ENCODE measurements at regions not wholly inside any gene's neighbourhood (a gene's known extent, or its start where the extent isn't known, plus 50 kb on each side); places are given as distances from the start of the nearest gene placed in this dataset.

- Histone ChIP-seq H2BK5ac (ENCODE audit: insufficient read length, low read length) (no peak overlapping the region), H3K4ac (ENCODE audit: low read depth, low read length) (no peak overlapping the region), H2BK15ac (ENCODE audit: low read depth, low read length) (no peak overlapping the region), H3K27me3 (ENCODE audit: insufficient read depth, low read length) (no peaks in the 10 kb centered on the region), H3K14ac (ENCODE audit: insufficient read depth, low read length) (no peak overlapping the region), H3K9me3 (ENCODE audit: control insufficient read depth, low read depth, low read length) (no peaks in the 10 kb centered on the region), H3K23ac (ENCODE audit: insufficient read length, low read depth, low read length) (no peak overlapping the region), H3K79me2 (ENCODE audit: insufficient read depth, low read length) (no peaks in the 10 kb centered on the region), H2BK20ac (ENCODE audit: low read depth, low read length, poor library complexity, severe bottlenecking) (no peak overlapping the region), H3K9ac (ENCODE audit: extremely low read depth, insufficient read length, low read length) (no peak overlapping the region), H4K8ac (replicated peaks; ENCODE audit: insufficient read length, low read depth, low read length) (no peak overlapping the region), H2BK120ac (ENCODE audit: low read depth, low read length, poor library complexity, severe bottlenecking) (no peak overlapping the region), H3K27ac (ENCODE audit: insufficient read length, low read depth, low read length) (no peak overlapping the region), H3K18ac (ENCODE audit: insufficient read length, low read depth, low read length) (no peak overlapping the region), H3K23me2 (ENCODE audit: insufficient read length, low read depth, low read length, poor library complexity, severe bottlenecking) (no peaks in the 10 kb centered on the region), H2AFZ (ENCODE audit: low read length) (no peak overlapping the region), H3K79me1 (ENCODE audit: insufficient read depth, low read depth, low read length, poor library complexity, severe bottlenecking) (no peaks in the 10 kb centered on the region), H3K4me2 (ENCODE audit: insufficient read depth, insufficient read length, low read length) (no peak overlapping the region), H3K56ac (ENCODE audit: insufficient read length, low read depth, low read length) (no peak overlapping the region), H4K5ac (ENCODE audit: insufficient read length, low read depth, low read length) (no peak overlapping the region), H4K91ac (ENCODE audit: insufficient read length, low read depth, low read length) (no peak overlapping the region), H2AK5ac (ENCODE audit: insufficient read length, low read length) (no peak overlapping the region), H2BK12ac (ENCODE audit: insufficient read length, low read depth, low read length) (no peak overlapping the region), H4K20me1 (ENCODE audit: control insufficient read depth, insufficient read depth, insufficient read length) (no peaks in the 10 kb centered on the region), H3K4me1 (ENCODE audit: insufficient read depth, low read length) (no peaks in the 10 kb centered on the region), H3T11ph (ENCODE audit: low read length) (no peak overlapping the region)
- no peak overlapping the region for H3K27ac Mint-ChIP-seq
- no peaks in the 10 kb centered on the region for H3K4me1 Mint-ChIP-seq
- H3K9me3 Mint-ChIP-seq: peaks cover 3 to 7% of the 10 kb centered on the region in 2 experiments; a peak in 3 of 5 replicates
- DNase-seq: no peak
- peaks cover 0 to 6% (median 0%) of the 10 kb centered on the region in 3 experiments; a peak in 1 of 7 replicates for H3K36me3 Mint-ChIP-seq (ENCODE audit: insufficient read depth in 1 of 3, low read depth in 3 of 3)
- H3K27me3 Mint-ChIP-seq (ENCODE audit: low read depth): no peaks in the 10 kb centered on the region
- no peak overlapping the region for H3K4me3 Mint-ChIP-seq
- no peak for TF ChIP-seq CTCF (conservative IDR thresholded peaks at IDR 0.05)
These were observed 150.6 kb upstream of the UBE2E3 start for GRCh38 chr2:180829836-180830235.

All from H9 (cell line).